ENCODE measurements at regions not wholly inside any gene's neighbourhood (a gene's known extent, or its start where the extent isn't known, plus 50 kb on each side); places are given as distances from the start of the nearest gene placed in this dataset.

- no peak for TF ChIP-seq KIAA2018 (CRISPR knock-in tag; IDR thresholded peaks at IDR 0.05; ENCODE audit: borderline replicate concordance)
- TF ChIP-seq SMYD3 (CRISPR knock-in tag; IDR thresholded peaks at IDR 0.05): no peak
- TF ChIP-seq TBL1XR1 (IDR thresholded peaks at IDR 0.05; ENCODE audit: borderline replicate concordance, low read length, partially characterized antibody): no peak
- TF ChIP-seq ZNF766 (CRISPR knock-in tag; IDR thresholded peaks at IDR 0.05; ENCODE audit: borderline replicate concordance): no peak
- TF ChIP-seq NR0B2 (CRISPR knock-in tag; IDR thresholded peaks at IDR 0.05): no peak
- TF ChIP-seq ZBTB33 (CRISPR knock-in tag; IDR thresholded peaks at IDR 0.05): no peak
- TF ChIP-seq, protein P1, sequence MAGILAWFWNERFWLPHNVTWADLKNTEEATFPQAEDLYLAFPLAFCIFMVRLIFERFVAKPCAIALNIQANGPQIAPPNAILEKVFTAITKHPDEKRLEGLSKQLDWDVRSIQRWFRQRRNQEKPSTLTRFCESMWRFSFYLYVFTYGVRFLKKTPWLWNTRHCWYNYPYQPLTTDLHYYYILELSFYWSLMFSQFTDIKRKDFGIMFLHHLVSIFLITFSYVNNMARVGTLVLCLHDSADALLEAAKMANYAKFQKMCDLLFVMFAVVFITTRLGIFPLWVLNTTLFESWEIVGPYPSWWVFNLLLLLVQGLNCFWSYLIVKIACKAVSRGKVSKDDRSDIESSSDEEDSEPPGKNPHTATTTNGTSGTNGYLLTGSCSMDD (CRISPR knock-in tag; IDR thresholded peaks at IDR 0.05): no peak
- TF ChIP-seq ZNF180 (CRISPR knock-in tag; IDR thresholded peaks at IDR 0.05; ENCODE audit: borderline replicate concordance, low read depth): no peak
Observed at GRCh38 chr20:7248281-7249201, 481.1 kb downstream of the BMP2 start (continued).
